ENCODE measurements at regions not wholly inside any gene's neighbourhood (a gene's known extent, or its start where the extent isn't known, plus 50 kb on each side); places are given as distances from the start of the nearest gene placed in this dataset.

DNA sequence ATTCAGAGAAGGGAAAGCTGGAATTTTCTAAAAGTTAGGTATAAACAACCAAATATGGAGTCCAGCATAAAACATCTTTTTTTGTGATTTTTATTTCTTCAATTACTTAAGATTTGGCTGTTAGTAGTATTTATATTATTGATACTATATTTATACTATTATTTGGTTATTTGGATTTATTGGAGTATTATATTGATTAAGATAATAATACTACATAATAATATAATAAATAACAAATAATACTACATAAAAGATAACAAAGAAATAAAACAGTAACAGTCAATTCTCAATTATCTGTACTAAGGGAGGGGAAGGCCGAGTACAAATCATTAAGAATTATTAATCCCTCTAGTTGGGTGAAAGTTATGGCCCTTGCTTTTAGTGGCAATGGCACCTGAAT, 66.0 kb upstream of the IRF2 start:
- H3K4me2 ChIP-seq (ENCODE audit: low read length) = no peak overlapping the region
- no peaks in the 10 kb centered on the region for H4K20me1 ChIP-seq (ENCODE audit: insufficient read depth, low read length)
- H3K9me3 ChIP-seq (ENCODE audit: low read length) = no peaks in the 10 kb centered on the region
- intact Hi-C loops (cut with micrococcal nuclease; ENCODE audit: unreplicated experiment) = no loop called here
- POLR2A ChIA-PET = interaction anchor here (0.7 to 2.9 kb wide), 6 partner anchors 10 to 1749 kb away, joined by 3 to 15 read pairs (median 8); partner anchors contain the start of gene PRIMPOL
- H3K27ac ChIP-seq (ENCODE audit: low read depth, low read length, poor library complexity, severe bottlenecking) = no peak overlapping the region
- H3K4me1 ChIP-seq (ENCODE audit: insufficient read depth, low read length, poor library complexity, severe bottlenecking) = peaks cover 24% of the 10 kb centered on the region
- H3K9me2 ChIP-seq (ENCODE audit: insufficient read depth, low read length) = no peaks in the 10 kb centered on the region
- H3K79me2 ChIP-seq (ENCODE audit: insufficient read depth, low read depth, low read length) = peaks cover 11% of the 10 kb centered on the region; the same call in 1 of the 2 replicates
- DNase-seq (ENCODE audit: low spot score) = no peak
- no peaks in the 10 kb centered on the region for H3K36me3 ChIP-seq (ENCODE audit: insufficient read depth, low read length)
- no peak overlapping the region for H2AFZ ChIP-seq (ENCODE audit: low read length)
- H3K4me3 ChIP-seq (ENCODE audit: low read depth, low read length, poor library complexity, severe bottlenecking) = no peak overlapping the region
- BruUV-seq (replicated peaks) = no TSS peak
- TF ChIP-seq, protein P1, sequence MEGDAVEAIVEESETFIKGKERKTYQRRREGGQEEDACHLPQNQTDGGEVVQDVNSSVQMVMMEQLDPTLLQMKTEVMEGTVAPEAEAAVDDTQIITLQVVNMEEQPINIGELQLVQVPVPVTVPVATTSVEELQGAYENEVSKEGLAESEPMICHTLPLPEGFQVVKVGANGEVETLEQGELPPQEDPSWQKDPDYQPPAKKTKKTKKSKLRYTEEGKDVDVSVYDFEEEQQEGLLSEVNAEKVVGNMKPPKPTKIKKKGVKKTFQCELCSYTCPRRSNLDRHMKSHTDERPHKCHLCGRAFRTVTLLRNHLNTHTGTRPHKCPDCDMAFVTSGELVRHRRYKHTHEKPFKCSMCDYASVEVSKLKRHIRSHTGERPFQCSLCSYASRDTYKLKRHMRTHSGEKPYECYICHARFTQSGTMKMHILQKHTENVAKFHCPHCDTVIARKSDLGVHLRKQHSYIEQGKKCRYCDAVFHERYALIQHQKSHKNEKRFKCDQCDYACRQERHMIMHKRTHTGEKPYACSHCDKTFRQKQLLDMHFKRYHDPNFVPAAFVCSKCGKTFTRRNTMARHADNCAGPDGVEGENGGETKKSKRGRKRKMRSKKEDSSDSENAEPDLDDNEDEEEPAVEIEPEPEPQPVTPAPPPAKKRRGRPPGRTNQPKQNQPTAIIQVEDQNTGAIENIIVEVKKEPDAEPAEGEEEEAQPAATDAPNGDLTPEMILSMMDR (conservative IDR thresholded peaks at IDR 0.05; ENCODE audit: low read length) = no peak
- TF ChIP-seq EZH2phosphoT487 (IDR thresholded peaks at IDR 0.05; ENCODE audit: borderline replicate concordance, low read depth, low read length) = no peak
- CTCF ChIA-PET (ENCODE audit: unreplicated experiment) = no interaction called here

DNA sequence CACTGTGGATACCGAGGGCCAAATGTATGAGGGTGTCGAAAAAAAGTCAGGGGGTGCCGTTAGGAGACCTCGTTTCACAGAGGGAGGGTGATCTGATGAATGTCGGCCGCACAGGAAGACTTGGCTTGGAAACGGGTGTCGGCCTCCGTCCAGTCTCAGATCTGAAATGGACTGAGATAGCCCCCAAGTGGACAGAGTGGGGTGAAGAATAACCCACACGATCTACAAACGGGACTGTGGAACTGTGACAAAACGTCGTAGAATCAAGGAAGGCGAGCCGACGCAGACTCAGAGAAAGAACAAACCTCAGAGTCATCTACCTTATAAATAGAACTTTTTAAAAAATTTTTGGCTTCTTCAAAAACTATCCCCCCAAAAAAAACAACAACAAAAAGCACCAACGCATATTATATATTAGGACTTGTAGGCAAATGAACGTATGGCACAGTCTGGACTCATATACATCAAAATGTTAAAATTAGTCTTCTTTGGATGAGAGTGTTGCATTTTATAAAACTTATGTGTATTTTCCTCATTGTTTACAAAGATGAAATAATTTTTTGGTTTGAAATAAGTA, 63.8 kb upstream of the IRF2 start:
- intact Hi-C loops (cut with micrococcal nuclease; ENCODE audit: unreplicated experiment) = loop anchor here (1.0 to 5.0 kb wide), 7 partner anchors 111 to 1036 kb away; partner anchors contain the start of genes CASP3, CENPU and PRIMPOL
- CTCF ChIA-PET (ENCODE audit: unreplicated experiment) = interaction anchor here (0.6 to 1.1 kb wide), 2 partner anchors 124 to 274 kb away, joined by 3 read pairs; no protein-coding TSS in a partner anchor
- H2AFZ ChIP-seq (ENCODE audit: low read length) = peak overlapping the region; percentile 93
- no peaks in the 10 kb centered on the region for H3K36me3 ChIP-seq (ENCODE audit: insufficient read depth, low read length)
- peak overlapping the region; percentile 76 for H3K4me3 ChIP-seq (ENCODE audit: low read depth, low read length, poor library complexity, severe bottlenecking)
- H4K20me1 ChIP-seq (ENCODE audit: insufficient read depth, low read length) = no peaks in the 10 kb centered on the region
- peaks cover 11% of the 10 kb centered on the region; the same call in 1 of the 2 replicates for H3K79me2 ChIP-seq (ENCODE audit: insufficient read depth, low read depth, low read length)
- peaks cover 45% of the 10 kb centered on the region for H3K4me1 ChIP-seq (ENCODE audit: insufficient read depth, low read length, poor library complexity, severe bottlenecking)
- BruUV-seq (replicated peaks) = no TSS peak
- peak overlapping the region; percentile 82 for H3K4me2 ChIP-seq (ENCODE audit: low read length)
- no peaks in the 10 kb centered on the region for H3K9me3 ChIP-seq (ENCODE audit: low read length)
- H3K27ac ChIP-seq (ENCODE audit: low read depth, low read length, poor library complexity, severe bottlenecking) = peak overlapping the region; percentile 82
- TF ChIP-seq EZH2phosphoT487 (IDR thresholded peaks at IDR 0.05; ENCODE audit: borderline replicate concordance, low read depth, low read length) = no peak
- TF ChIP-seq, protein P1 (conservative IDR thresholded peaks at IDR 0.05; ENCODE audit: low read length) = peak; percentile 89
- peak; percentile 93 for DNase-seq (ENCODE audit: low spot score)
- no peaks in the 10 kb centered on the region for H3K9me2 ChIP-seq (ENCODE audit: insufficient read depth, low read length)
- POLR2A ChIA-PET = interaction anchor here (0.6 to 4.5 kb wide), 9 partner anchors 16 to 290 kb away, joined by 3 to 76 read pairs (median 8); partner anchors contain the start of gene IRF2

Measured in OCI-LY7 (cell line).